DOHH2 (cell line): ENCODE measurements at regions not wholly inside any gene's neighbourhood (a gene's known extent, or its start where the extent isn't known, plus 50 kb on each side); places are given as distances from the start of the nearest gene placed in this dataset.
"Not testable (repeated sequence)": the region's sequence is repeated elsewhere in the genome, so short reads cannot be mapped to it uniquely, and the experiment has no call there.

ENCODE experiments used
- H3F3A ChIP-seq: fragments of 200-600 bp; sonication (generic), shearing (Covaris generic); 2 replicates; pipeline ENCODE4 v1.6.0; 2016; ENCODE audit warnings: antibody characterized with exemption, mild to moderate bottlenecking; ENCODE audit not compliant: control insufficient read depth, insufficient read depth
- H3K27ac ChIP-seq: fragments of 200-600 bp; sonication (generic); 2 replicates; pipeline ENCODE4 v1.5.1; 2014; ENCODE audit warnings: low read depth, mild to moderate bottlenecking, low read length, moderate library complexity
- H3K27me3 ChIP-seq: fragments of 200-600 bp; sonication (generic); 2 replicates; pipeline ENCODE4 v1.6.1; 2014; ENCODE audit warnings: mild to moderate bottlenecking, low read length, mixed read lengths; ENCODE audit not compliant: control insufficient read depth
- H3K36me3 ChIP-seq: fragments of 200-600 bp; sonication (generic); 2 replicates; pipeline ENCODE4 v1.6.1; 2014; ENCODE audit warnings: mild to moderate bottlenecking, low read length, moderate library complexity, mixed read lengths; ENCODE audit not compliant: control insufficient read depth
- H3K4me1 ChIP-seq: fragments of 200-600 bp; sonication (generic); 2 replicates; pipeline ENCODE4 v1.6.1; 2014; ENCODE audit warnings: mild to moderate bottlenecking, low read length, mixed read lengths; ENCODE audit not compliant: control insufficient read depth
- H3K4me2 ChIP-seq: fragments of 200-600 bp; sonication (generic); 2 replicates; pipeline ENCODE4 v1.6.0; 2014; ENCODE audit warnings: mild to moderate bottlenecking, low read length, moderate library complexity
- H3K4me3 ChIP-seq: fragments of 200-600 bp; sonication (generic); 2 replicates; pipeline ENCODE4 v1.5.1; 2014; ENCODE audit warnings: mild to moderate bottlenecking, low read length, mixed read lengths
- H3K79me2 ChIP-seq: fragments of 200-600 bp; sonication (generic); 2 replicates; pipeline ENCODE4 v1.6.1; 2014; ENCODE audit warnings: mild to moderate bottlenecking, low read length, mixed read lengths; ENCODE audit not compliant: control insufficient read depth
- H3K9me2 ChIP-seq: fragments of 200-600 bp; sonication (generic); replicated peaks from 2 replicates; pipeline ENCODE4 v1.6.1; 2014; ENCODE audit warnings: mild to moderate bottlenecking, low read length, mixed read lengths; ENCODE audit not compliant: control insufficient read depth
- H3K9me3 ChIP-seq: fragments of 200-600 bp; sonication (generic); 2 replicates; pipeline ENCODE4 v1.6.1; 2014; ENCODE audit warnings: antibody characterized with exemption, low read length, mixed read lengths; ENCODE audit not compliant: control insufficient read depth, insufficient read depth
- H4K20me1 ChIP-seq: fragments of 200-600 bp; sonication (generic); 2 replicates; pipeline ENCODE4 v1.6.0; 2014; ENCODE audit warnings: low read depth, mild to moderate bottlenecking, antibody characterized with exemption, low read length, moderate library complexity; ENCODE audit not compliant: control insufficient read depth, insufficient read depth
- CTCF ChIP-seq: fragments of 200-600 bp; sonication (generic); IDR thresholded peaks from one replicate; pipeline ENCODE4 v1.5.1; 2014; ENCODE audit warnings: antibody characterized with exemption, mild to moderate bottlenecking, low read depth, low read length; ENCODE audit not compliant: poor library complexity, severe bottlenecking
- EZH2phosphoT487 ChIP-seq: fragments of 200-600 bp; sonication (generic); IDR thresholded peaks from 2 replicates; pipeline ENCODE4 v1.6.1; 2017; ENCODE audit warnings: borderline replicate concordance, mild to moderate bottlenecking, antibody characterized with exemption, low read length, moderate library complexity, mixed read lengths

- TF ChIP-seq EZH2phosphoT487 (no peak), CTCF (no peak)
These were observed 85.8 kb upstream of the USP24 start for GRCh38 chr1:55300975-55301374.

GRCh38 chr1:55298167-55298894 lies 83.2 kb upstream of the USP24 start:
- Histone ChIP-seq H4K20me1 (no peaks in the 10 kb centered on the region), H3K36me3 (no peaks in the 10 kb centered on the region), H3K27me3 (no peaks in the 10 kb centered on the region), H3K4me1 (no peaks in the 10 kb centered on the region), H3K9me3 (no peaks in the 10 kb centered on the region), H3K9me2 (no peaks in the 10 kb centered on the region), H3F3A (no peaks in the 10 kb centered on the region), H3K4me3 (no peak overlapping the region), H3K27ac (no peak overlapping the region), H3K4me2 (no peak overlapping the region), H3K79me2 (no peaks in the 10 kb centered on the region)
- TF ChIP-seq EZH2phosphoT487 (no peak), CTCF (no peak)

More at GRCh38 chr1:55300975-55301374, 85.8 kb upstream of the USP24 start:
- no peaks in the 10 kb centered on the region for H3K36me3 ChIP-seq
- no peaks in the 10 kb centered on the region for H3K79me2 ChIP-seq
- H4K20me1 ChIP-seq: no peaks in the 10 kb centered on the region
- H3K27ac ChIP-seq: no peak overlapping the region
- H3K27me3 ChIP-seq: no peaks in the 10 kb centered on the region
- no peak overlapping the region for H3K4me3 ChIP-seq
- no peaks in the 10 kb centered on the region for H3K4me1 ChIP-seq
- H3K9me2 ChIP-seq: no peaks in the 10 kb centered on the region
- H3F3A ChIP-seq: no peaks in the 10 kb centered on the region
- H3K9me3 ChIP-seq: no peaks in the 10 kb centered on the region
- no peak overlapping the region for H3K4me2 ChIP-seq

GRCh38 chr1:55296247-55296646 lies 81.1 kb upstream of the USP24 start:
- H3K4me3 ChIP-seq, H3K27ac ChIP-seq, H3K79me2 ChIP-seq, H3K4me1 ChIP-seq, H4K20me1 ChIP-seq, H3F3A ChIP-seq, H3K27me3 ChIP-seq, H3K9me3 ChIP-seq, H3K9me2 ChIP-seq, H3K36me3 ChIP-seq, H3K4me2 ChIP-seq: not testable (repeated sequence)

GRCh38 chr1:55289614-55290013 lies 74.5 kb upstream of the USP24 start:
- Histone ChIP-seq H3K9me3 (no peaks in the 10 kb centered on the region), H3K9me2 (no peaks in the 10 kb centered on the region), H3F3A (no peaks in the 10 kb centered on the region), H3K4me1 (peaks cover 11% of the 10 kb centered on the region), H4K20me1 (no peaks in the 10 kb centered on the region), H3K27me3 (no peaks in the 10 kb centered on the region; the same call in 1 of the 2 replicates), H3K4me2 (no peak overlapping the region), H3K27ac (no peak overlapping the region), H3K79me2 (no peaks in the 10 kb centered on the region), H3K36me3 (no peaks in the 10 kb centered on the region), H3K4me3 (no peak overlapping the region)
- TF ChIP-seq EZH2phosphoT487: no peak
